GM10266 (cell line): ENCODE measurements at regions not wholly inside any gene's neighbourhood (a gene's known extent, or its start where the extent isn't known, plus 50 kb on each side); places are given as distances from the start of the nearest gene placed in this dataset.

ENCODE experiments used
- DNase-seq: peaks from one replicate; pipeline ENCODE4 v3.0.0; 2012; ENCODE audit errors: extremely low spot score
- CTCF ChIP-seq: IDR thresholded peaks from 2 replicates; pipeline ENCODE4 v1.5.1; 2012; ENCODE audit warnings: mild to moderate bottlenecking, low read depth; ENCODE audit not compliant: control insufficient read depth, insufficient read depth; ENCODE audit errors: missing control alignments

GRCh38 chr4:123469696-123470095 lies 73.1 kb downstream of the SPRY1 start:
- TF ChIP-seq CTCF = no peak
- DNase-seq = no peak

GRCh38 chr4:123470640-123471039 lies 74.0 kb downstream of the SPRY1 start:
- no peak for TF ChIP-seq CTCF
- no peak for DNase-seq

- DNase-seq = no peak
- TF ChIP-seq CTCF = no peak
Observed at GRCh38 chr4:123471655-123472369, 75.2 kb downstream of the SPRY1 start.

- no peak for DNase-seq
- no peak for TF ChIP-seq CTCF
Observed at GRCh38 chr4:123474817-123475216, 78.2 kb downstream of the SPRY1 start.

- no peak for TF ChIP-seq CTCF
- no peak for DNase-seq
Observed at GRCh38 chr4:123476089-123476488, 79.5 kb downstream of the SPRY1 start.

- no peak for TF ChIP-seq CTCF
- DNase-seq = no peak
Observed at GRCh38 chr4:123477711-123478209, 81.2 kb downstream of the SPRY1 start.

- DNase-seq = no peak
- no peak for TF ChIP-seq CTCF
Observed at GRCh38 chr4:123478859-123479345, 82.3 kb downstream of the SPRY1 start.
